HG02973 (cell line): ENCODE measurements at regions not wholly inside any gene's neighbourhood (a gene's known extent, or its start where the extent isn't known, plus 50 kb on each side); places are given as distances from the start of the nearest gene placed in this dataset.
"Not testable (repeated sequence)": the region's sequence is repeated elsewhere in the genome, so short reads cannot be mapped to it uniquely, and the experiment has no call there.

Experiments used
- ATAC-seq: cut with Tn5 transposase; IDR thresholded peaks from one replicate; pipeline ENCODE4 v1.9.1; 2021; ENCODE audit warnings: moderate library complexity; ENCODE audit not compliant: unreplicated experiment

- no peak for ATAC-seq
These were observed 499.8 kb downstream of the IRS1 start for GRCh38 chr2:226299771-226300170.

GRCh38 chr2:226295681-226296080, 503.9 kb downstream of the IRS1 start:
- no peak for ATAC-seq

GRCh38 chr2:226295123-226295522, 504.5 kb downstream of the IRS1 start:
- ATAC-seq, result no peak

- not testable (repeated sequence) for ATAC-seq
These were observed 508.3 kb downstream of the IRS1 start for GRCh38 chr2:226291281-226291680.

- ATAC-seq, result no peak
These were observed 512.7 kb downstream of the IRS1 start for GRCh38 chr2:226286916-226287315.

- ATAC-seq, result no peak
These were observed 515.8 kb downstream of the IRS1 start for GRCh38 chr2:226283796-226284195.

GRCh38 chr2:226282151-226282550, 517.5 kb downstream of the IRS1 start:
- ATAC-seq, result no peak

GRCh38 chr2:226280136-226280535, 519.5 kb downstream of the IRS1 start:
- not testable (repeated sequence) for ATAC-seq

GRCh38 chr2:226275215-226275614, 524.4 kb downstream of the IRS1 start:
- ATAC-seq, result no peak

- no peak for ATAC-seq
These were observed 525.5 kb downstream of the IRS1 start for GRCh38 chr2:226274143-226274542.

- ATAC-seq, result no peak
These were observed 526.2 kb downstream of the IRS1 start for GRCh38 chr2:226273440-226273839.

GRCh38 chr2:226272435-226272834, 527.2 kb downstream of the IRS1 start:
- no peak for ATAC-seq

- no peak for ATAC-seq
These were observed 529.1 kb downstream of the IRS1 start for GRCh38 chr2:226270285-226271058.

- no peak for ATAC-seq
These were observed 531.9 kb downstream of the IRS1 start for GRCh38 chr2:226267516-226268289.

- no peak for ATAC-seq
These were observed 542.8 kb downstream of the IRS1 start for GRCh38 chr2:226256709-226257376.

- no peak for ATAC-seq
These were observed 543.4 kb downstream of the IRS1 start for GRCh38 chr2:226256237-226256636.

GRCh38 chr2:226251661-226252060, 548.0 kb downstream of the IRS1 start:
- ATAC-seq, result no peak

GRCh38 chr2:226247289-226248275, 552.0 kb downstream of the IRS1 start:
- no peak for ATAC-seq

GRCh38 chr2:226234187-226234586, 565.4 kb downstream of the IRS1 start:
- no peak for ATAC-seq

- no peak for ATAC-seq
These were observed 566.2 kb downstream of the IRS1 start for GRCh38 chr2:226233388-226233787.
